GM21447 (cell line): ENCODE measurements at regions not wholly inside any gene's neighbourhood (a gene's known extent, or its start where the extent isn't known, plus 50 kb on each side); places are given as distances from the start of the nearest gene placed in this dataset.

Experiments used
- ATAC-seq: cut with Tn5 transposase; IDR thresholded peaks from one replicate; pipeline ENCODE4 v1.9.1; 2021; ENCODE audit not compliant: unreplicated experiment

DNA sequence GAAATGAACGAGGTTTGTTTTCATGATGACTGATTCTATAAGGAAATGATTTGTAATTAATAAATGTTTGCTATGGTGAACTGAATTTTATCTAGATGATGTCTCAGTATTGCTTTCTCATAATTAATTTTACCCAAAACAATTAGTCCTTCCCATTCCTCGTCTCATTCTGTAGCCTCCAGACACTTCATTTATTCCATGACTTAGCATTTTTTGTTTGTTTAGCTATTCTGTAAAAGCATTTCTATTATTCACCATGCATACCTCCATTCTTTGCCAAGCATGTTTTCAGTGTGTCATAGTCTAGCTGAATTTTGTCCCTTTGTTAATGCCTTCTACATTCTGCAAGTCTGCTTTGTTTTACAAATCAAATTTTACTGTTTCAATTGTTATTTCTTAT lies 137.4 kb upstream of the RPL10L start:
- ATAC-seq, result no peak

DNA sequence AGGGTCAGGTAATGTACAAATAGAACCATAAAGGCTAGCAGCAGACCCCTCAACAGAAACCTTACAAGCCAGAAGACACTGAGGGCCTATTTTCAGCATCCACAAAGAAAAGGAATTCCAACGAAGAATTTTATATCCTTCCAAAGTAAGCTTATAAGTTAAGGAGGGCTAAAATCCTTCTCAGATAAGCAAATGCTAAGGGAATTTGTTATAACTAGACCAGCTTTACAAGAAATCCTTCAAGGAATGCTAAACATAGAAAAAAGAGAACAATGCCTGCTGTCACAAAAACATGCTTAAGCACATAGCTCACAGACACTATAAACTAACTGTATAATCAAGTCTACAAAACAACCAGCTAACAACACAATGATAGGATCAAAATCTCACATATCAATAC lies 130.7 kb upstream of the RPL10L start:
- no peak for ATAC-seq

DNA sequence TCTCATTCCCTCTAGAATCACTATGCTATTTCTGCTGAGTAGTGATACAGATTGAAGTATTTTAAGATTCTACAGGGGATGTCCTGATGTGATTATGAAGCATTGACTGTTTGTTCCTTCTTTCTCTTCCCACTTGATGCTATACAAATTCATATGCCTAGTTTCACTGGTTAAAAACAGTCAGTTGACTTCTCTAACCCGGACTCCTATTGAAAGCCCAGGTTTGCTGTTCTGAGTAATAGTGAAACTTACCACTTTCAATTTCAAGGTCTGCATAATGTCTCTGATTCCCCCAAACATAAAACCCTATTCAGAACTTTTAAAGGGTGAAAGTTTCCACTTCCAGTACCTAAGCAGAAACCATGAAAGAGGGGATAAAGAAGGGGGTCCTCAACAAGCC lies 117.7 kb upstream of the RPL10L start:
- ATAC-seq, result peak; percentile 99

DNA sequence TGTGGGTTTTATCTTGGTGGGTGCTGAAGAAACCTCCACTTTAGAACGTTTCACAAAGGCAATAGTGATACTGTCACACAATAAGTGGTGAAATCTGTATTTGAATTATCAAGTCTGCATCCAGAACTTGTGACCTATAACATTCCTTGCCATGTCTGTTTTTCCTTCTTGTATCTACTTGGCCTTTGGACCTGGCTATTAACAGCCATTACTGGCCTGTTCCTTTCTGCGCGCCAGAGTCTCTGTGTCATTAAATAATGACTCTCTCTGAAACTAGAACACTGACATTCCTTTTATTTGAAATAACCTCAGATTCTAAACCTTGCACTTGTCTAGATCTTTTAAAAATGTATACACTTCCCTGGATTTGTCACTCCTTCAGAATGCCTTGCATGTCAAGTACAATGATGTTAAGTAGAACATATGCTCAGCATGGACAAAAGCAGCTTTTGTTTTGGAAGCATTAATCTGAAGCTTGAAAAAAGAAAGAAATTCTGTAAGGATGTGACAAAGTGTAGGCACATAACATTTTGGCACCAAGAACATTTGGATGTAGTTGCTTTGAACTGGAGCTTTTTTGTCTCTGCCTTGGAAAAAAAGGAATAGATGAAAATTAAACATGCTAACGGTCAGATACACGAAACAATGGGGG lies 95.5 kb upstream of the RPL10L start:
- ATAC-seq, result no peak

DNA sequence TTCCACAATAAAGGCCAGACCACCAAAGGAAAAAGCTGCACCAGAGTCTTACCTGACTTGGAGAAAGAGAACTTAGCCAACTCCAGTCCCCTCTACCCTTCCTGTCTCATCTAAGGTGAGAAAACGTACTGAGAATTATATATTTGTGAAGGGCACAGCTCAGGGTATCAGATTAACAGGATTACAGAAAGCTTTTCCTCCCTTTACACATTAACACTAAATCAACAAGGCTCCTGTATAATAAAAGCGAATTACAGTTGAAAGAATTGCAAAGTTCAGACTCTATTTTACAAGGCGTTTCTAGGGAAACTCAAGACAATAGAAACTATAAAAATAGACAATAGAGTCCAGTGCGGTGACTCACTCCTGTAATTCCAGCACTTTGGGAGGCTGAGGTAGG lies 82.7 kb upstream of the RPL10L start:
- ATAC-seq, result no peak

DNA sequence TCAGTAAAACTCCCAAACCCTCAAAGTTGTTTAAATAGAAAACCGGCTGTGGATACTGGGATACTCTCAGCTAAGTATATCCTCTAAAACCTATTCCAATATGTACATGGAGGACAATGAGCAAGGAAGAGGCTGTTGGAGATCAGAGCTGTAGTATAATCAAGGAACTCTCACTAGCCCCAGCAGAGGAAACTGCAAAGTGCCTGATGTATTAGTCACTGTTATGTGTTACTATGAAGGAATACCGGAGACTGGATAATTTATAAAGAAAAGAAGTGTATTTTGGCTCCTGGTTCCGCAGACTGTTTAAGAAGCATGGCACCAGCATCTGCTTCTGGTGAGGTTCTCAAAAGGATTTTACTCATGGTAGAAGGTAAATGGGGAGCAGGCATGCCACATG lies 65.6 kb upstream of the RPL10L start:
- no peak for ATAC-seq
